Calu3 (cell line): ENCODE measurements at regions not wholly inside any gene's neighbourhood (a gene's known extent, or its start where the extent isn't known, plus 50 kb on each side); places are given as distances from the start of the nearest gene placed in this dataset.

Source experiments
- BruUV-seq: library from RNA; stranded (reverse); fragments of 400-500 nt; replicated peaks from 2 replicates; lab custom pipeline; 2021; lab: Mats Ljungman, UMichigan
- CTCF ChIA-PET: fragments of 300-600 bp; sonication (Branson Sonifier 250); formaldehyde crosslinking; loops from one replicate; lab custom pipeline; 2022; ENCODE audit warnings: antibody characterized with exemption; lab: Charles Lee
- DNase-seq: peaks from one replicate; pipeline ENCODE4 v3.0.0; 2022
- H3K27ac Mint-ChIP-seq: one replicate; pipeline ENCODE4 v1.8.0; 2022; ENCODE audit warnings: mixed read lengths; ENCODE audit not compliant: unreplicated experiment
- H3K27me3 Mint-ChIP-seq: one replicate; pipeline ENCODE4 v1.8.0; 2022; ENCODE audit warnings: mixed read lengths; ENCODE audit not compliant: unreplicated experiment
- H3K36me3 Mint-ChIP-seq: one replicate; pipeline ENCODE4 v1.8.0; 2022; ENCODE audit warnings: mild to moderate bottlenecking, moderate library complexity, mixed read lengths; ENCODE audit not compliant: insufficient read depth, unreplicated experiment
- H3K4me1 Mint-ChIP-seq: one replicate; pipeline ENCODE4 v1.8.0; 2022; ENCODE audit warnings: mild to moderate bottlenecking, low read depth, mixed read lengths; ENCODE audit not compliant: unreplicated experiment
- H3K4me3 Mint-ChIP-seq: one replicate; pipeline ENCODE4 v1.8.0; 2022; ENCODE audit warnings: mild to moderate bottlenecking, low read depth, moderate library complexity, mixed read lengths; ENCODE audit not compliant: unreplicated experiment
- H3K9me3 Mint-ChIP-seq: one replicate; pipeline ENCODE4 v1.8.0; 2022; ENCODE audit warnings: low read depth, mixed read lengths; ENCODE audit not compliant: unreplicated experiment
- CTCF ChIP-seq: fragments of 200-600 bp; IDR thresholded peaks from one replicate; pipeline ENCODE4 v1.8.0; 2022; ENCODE audit warnings: antibody characterized with exemption; ENCODE audit not compliant: unreplicated experiment
- intact Hi-C: fragments of 100-400 bp; cut with micrococcal nuclease; formaldehyde crosslinking; loops from one replicate; pipeline ENCODE4 v1.10.0; 2022; ENCODE audit not compliant: unreplicated experiment

- CTCF ChIA-PET = no interaction called here
- H3K4me3 Mint-ChIP-seq = no peak overlapping the region
- no peak for TF ChIP-seq CTCF
These were observed 63.2 kb upstream of the HELT start for GRCh38 chr4:184955116-184955515.

GRCh38 chr4:184955636-184956035, 62.7 kb upstream of the HELT start:
- DNase-seq = no peak
- peaks cover 20% of the 10 kb centered on the region for H3K27me3 Mint-ChIP-seq
- no peaks in the 10 kb centered on the region for H3K36me3 Mint-ChIP-seq
- H3K9me3 Mint-ChIP-seq = no peaks in the 10 kb centered on the region
- CTCF ChIA-PET = no interaction called here
- no peak overlapping the region for H3K4me3 Mint-ChIP-seq
- H3K27ac Mint-ChIP-seq = no peak overlapping the region
- intact Hi-C loops = no loop called here
- no peak for TF ChIP-seq CTCF
- BruUV-seq = no TSS peak
- no peaks in the 10 kb centered on the region for H3K4me1 Mint-ChIP-seq

More at GRCh38 chr4:184955116-184955515, 63.2 kb upstream of the HELT start:
- no peak for DNase-seq
- BruUV-seq = no TSS peak
- no peaks in the 10 kb centered on the region for H3K9me3 Mint-ChIP-seq
- no peaks in the 10 kb centered on the region for H3K36me3 Mint-ChIP-seq
- intact Hi-C loops = no loop called here
- H3K27ac Mint-ChIP-seq = no peak overlapping the region
- H3K4me1 Mint-ChIP-seq = no peaks in the 10 kb centered on the region
- H3K27me3 Mint-ChIP-seq = peaks cover 25% of the 10 kb centered on the region

GRCh38 chr4:184957446-184958115, 60.7 kb upstream of the HELT start:
- H3K4me3 Mint-ChIP-seq = no peak overlapping the region
- no peaks in the 10 kb centered on the region for H3K36me3 Mint-ChIP-seq
- no peak overlapping the region for H3K27ac Mint-ChIP-seq
- H3K4me1 Mint-ChIP-seq = no peaks in the 10 kb centered on the region
- intact Hi-C loops = no loop called here
- no peak for DNase-seq
- BruUV-seq = no TSS peak
- no peaks in the 10 kb centered on the region for H3K9me3 Mint-ChIP-seq
- CTCF ChIA-PET = no interaction called here
- peaks cover 13% of the 10 kb centered on the region for H3K27me3 Mint-ChIP-seq
- TF ChIP-seq CTCF = no peak

- peaks cover 12% of the 10 kb centered on the region for H3K27me3 Mint-ChIP-seq
- H3K4me3 Mint-ChIP-seq = no peak overlapping the region
- no peak for DNase-seq
- no peaks in the 10 kb centered on the region for H3K4me1 Mint-ChIP-seq
- CTCF ChIA-PET = no interaction called here
- no peak for TF ChIP-seq CTCF
- H3K27ac Mint-ChIP-seq = no peak overlapping the region
- no peaks in the 10 kb centered on the region for H3K36me3 Mint-ChIP-seq
- intact Hi-C loops = no loop called here
- BruUV-seq = no TSS peak
- no peaks in the 10 kb centered on the region for H3K9me3 Mint-ChIP-seq
These were observed 60.0 kb upstream of the HELT start for GRCh38 chr4:184958127-184958922.
